ENCODE measurements at regions not wholly inside any gene's neighbourhood (a gene's known extent, or its start where the extent isn't known, plus 50 kb on each side); places are given as distances from the start of the nearest gene placed in this dataset.

DNA sequence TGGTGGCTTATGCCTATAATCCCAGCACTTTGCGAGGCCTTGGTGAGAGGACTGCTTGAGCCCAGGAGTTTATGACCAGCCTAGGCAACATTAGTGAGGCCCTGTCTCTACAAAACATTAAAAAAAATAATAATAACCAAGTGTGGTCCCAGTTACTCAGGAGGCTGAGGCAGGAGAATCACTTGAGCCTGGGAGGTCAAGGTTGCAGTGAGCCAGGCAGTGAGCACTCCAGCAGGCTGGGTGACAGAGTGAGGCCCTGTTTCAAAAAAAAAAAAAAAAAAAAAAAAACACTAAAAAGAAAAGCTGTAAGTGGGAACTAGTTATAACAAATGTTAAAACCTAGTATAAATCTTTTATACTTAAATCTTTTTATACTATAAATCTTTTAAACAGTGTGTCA, 146.2 kb upstream of the ITGA4 start:
- TF ChIP-seq, protein P1, sequence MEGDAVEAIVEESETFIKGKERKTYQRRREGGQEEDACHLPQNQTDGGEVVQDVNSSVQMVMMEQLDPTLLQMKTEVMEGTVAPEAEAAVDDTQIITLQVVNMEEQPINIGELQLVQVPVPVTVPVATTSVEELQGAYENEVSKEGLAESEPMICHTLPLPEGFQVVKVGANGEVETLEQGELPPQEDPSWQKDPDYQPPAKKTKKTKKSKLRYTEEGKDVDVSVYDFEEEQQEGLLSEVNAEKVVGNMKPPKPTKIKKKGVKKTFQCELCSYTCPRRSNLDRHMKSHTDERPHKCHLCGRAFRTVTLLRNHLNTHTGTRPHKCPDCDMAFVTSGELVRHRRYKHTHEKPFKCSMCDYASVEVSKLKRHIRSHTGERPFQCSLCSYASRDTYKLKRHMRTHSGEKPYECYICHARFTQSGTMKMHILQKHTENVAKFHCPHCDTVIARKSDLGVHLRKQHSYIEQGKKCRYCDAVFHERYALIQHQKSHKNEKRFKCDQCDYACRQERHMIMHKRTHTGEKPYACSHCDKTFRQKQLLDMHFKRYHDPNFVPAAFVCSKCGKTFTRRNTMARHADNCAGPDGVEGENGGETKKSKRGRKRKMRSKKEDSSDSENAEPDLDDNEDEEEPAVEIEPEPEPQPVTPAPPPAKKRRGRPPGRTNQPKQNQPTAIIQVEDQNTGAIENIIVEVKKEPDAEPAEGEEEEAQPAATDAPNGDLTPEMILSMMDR (IDR thresholded peaks at IDR 0.05), result no peak
- TF ChIP-seq POLR2A (IDR thresholded peaks at IDR 0.05), result no peak

Measured in stomach (tissue), 4 donors.